Right lobe of liver (tissue), 6 donors: ENCODE measurements at regions not wholly inside any gene's neighbourhood (a gene's known extent, or its start where the extent isn't known, plus 50 kb on each side); places are given as distances from the start of the nearest gene placed in this dataset.

Experiments used
- ATAC-seq, 4 donors: fragments of 200-7000 bp; cut with Tn5 transposase; one replicate each; pipeline ENCODE4 v1.9.1; 2020; ENCODE audit warnings: mild to moderate bottlenecking in 4 of 4, moderate library complexity in 4 of 4
- DNase-seq, 3 donors: peaks; one replicate each; pipeline ENCODE4 v3.0.0-alpha.2; 2020
- H3K27ac ChIP-seq, 3 donors: fragments of 200-600 bp; one replicate each; pipeline ENCODE4 v1.8.0; 2022
- H3K27me3 ChIP-seq, 2 donors: fragments of 200-600 bp; one replicate each; pipeline ENCODE4 v1.8.0; 2022
- H3K36me3 ChIP-seq, 4 donors: fragments of 200-600 bp; sonication (generic) in 1 of 4; one replicate each; pipeline versions ENCODE4 v1.5.1 to v1.8.0; 2017 to 2022; ENCODE audit warnings: control low read depth in 1 of 4
- H3K4me1 ChIP-seq, 4 donors: fragments of 200-600 bp; sonication (generic) in 1 of 4; one replicate each; pipeline versions ENCODE4 v1.5.1 to v1.8.0; 2017 to 2022; ENCODE audit warnings: control low read depth in 1 of 4
- H3K4me3 ChIP-seq, 3 donors: fragments of 200-600 bp; one replicate each; pipeline ENCODE4 v1.8.0; 2022
- H3K9me3 ChIP-seq, 4 donors: fragments of 200-600 bp; sonication (generic) in 1 of 4; one replicate each; pipeline versions ENCODE4 v1.5.1 to v1.8.0; 2017 to 2022; ENCODE audit warnings: control low read depth in 1 of 4
- POLR2A ChIP-seq: fragments of 450-650 bp; IDR thresholded peaks from one replicate; pipeline ENCODE4 v1.6.1; 2017; ENCODE audit warnings: antibody characterized with exemption, mild to moderate bottlenecking
- WGBS: methylation state at CpG from one replicate; pipeline ENCODE4 v1.1.6; 2018; ENCODE audit warnings: low coverage, low lambda C conversion rate; ENCODE audit not compliant: insufficient coverage; ENCODE audit errors: missing lambda C conversion rate; 5-methylcytosine and 5-hydroxymethylcytosine counted together
- intact Hi-C, 2 donors: fragments of 100-400 bp; cut with DNase I; formaldehyde crosslinking; loops; one replicate each; pipeline versions ENCODE4 v1.11.2 to v1.14.1; 2022
- TF ChIP-seq, protein P1 (sequence below), 4 donors: fragments of 200-600 bp in 3 of 4; fragments of 450-650 bp in 1 of 4; IDR thresholded peaks; one replicate each; pipeline versions ENCODE4 v1.5.1 to v1.8.0; 2016 to 2022; ENCODE audit warnings: antibody characterized with exemption in 4 of 4, mild to moderate bottlenecking in 2 of 4
- donor health status: DM: no; HTN: yes; CAD: no.
- donor health status: DM: no; HTN: no; CAD: no.
- donor health status: DM: no; HTN: no; CAD: no.
- donor health status: DM: no; HTN: yes; CAD: no.
- donor health status: DM: no; HTN: yes; CAD: no.

GRCh38 chr7:81014908-81015307, 96.1 kb upstream of the SEMA3C start:
- Histone ChIP-seq H3K4me3 (no peak overlapping the region), H3K4me1 (no peaks in the 10 kb centered on the region), H3K9me3 (no peaks in the 10 kb centered on the region), H3K36me3 (no peaks in the 10 kb centered on the region), H3K27me3 (no peaks in the 10 kb centered on the region), H3K27ac (no peak overlapping the region)
- DNase-seq, result no peak
- intact Hi-C loops, result no loop called here
- WGBS, result 26% methylated on average over 1 of the region's 1 CpG
- TF ChIP-seq, protein P1, sequence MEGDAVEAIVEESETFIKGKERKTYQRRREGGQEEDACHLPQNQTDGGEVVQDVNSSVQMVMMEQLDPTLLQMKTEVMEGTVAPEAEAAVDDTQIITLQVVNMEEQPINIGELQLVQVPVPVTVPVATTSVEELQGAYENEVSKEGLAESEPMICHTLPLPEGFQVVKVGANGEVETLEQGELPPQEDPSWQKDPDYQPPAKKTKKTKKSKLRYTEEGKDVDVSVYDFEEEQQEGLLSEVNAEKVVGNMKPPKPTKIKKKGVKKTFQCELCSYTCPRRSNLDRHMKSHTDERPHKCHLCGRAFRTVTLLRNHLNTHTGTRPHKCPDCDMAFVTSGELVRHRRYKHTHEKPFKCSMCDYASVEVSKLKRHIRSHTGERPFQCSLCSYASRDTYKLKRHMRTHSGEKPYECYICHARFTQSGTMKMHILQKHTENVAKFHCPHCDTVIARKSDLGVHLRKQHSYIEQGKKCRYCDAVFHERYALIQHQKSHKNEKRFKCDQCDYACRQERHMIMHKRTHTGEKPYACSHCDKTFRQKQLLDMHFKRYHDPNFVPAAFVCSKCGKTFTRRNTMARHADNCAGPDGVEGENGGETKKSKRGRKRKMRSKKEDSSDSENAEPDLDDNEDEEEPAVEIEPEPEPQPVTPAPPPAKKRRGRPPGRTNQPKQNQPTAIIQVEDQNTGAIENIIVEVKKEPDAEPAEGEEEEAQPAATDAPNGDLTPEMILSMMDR (IDR thresholded peaks at IDR 0.05), result no peak
- TF ChIP-seq POLR2A, result no peak
- no peak for ATAC-seq

GRCh38 chr7:81014266-81014665, 95.4 kb upstream of the SEMA3C start:
- Histone ChIP-seq H3K27ac (no peak overlapping the region), H3K9me3 (no peaks in the 10 kb centered on the region), H3K27me3 (no peaks in the 10 kb centered on the region), H3K4me1 (no peaks in the 10 kb centered on the region), H3K4me3 (no peak overlapping the region), H3K36me3 (no peaks in the 10 kb centered on the region)
- 39% methylated on average over 2 of the region's 2 CpGs for WGBS
- ATAC-seq (no peak), DNase-seq (no peak)
- TF ChIP-seq POLR2A, result no peak
- TF ChIP-seq, protein P1 (IDR thresholded peaks at IDR 0.05), result no peak
- intact Hi-C loops, result no loop called here

GRCh38 chr7:81013083-81013817, 94.4 kb upstream of the SEMA3C start:
- ATAC-seq, result no peak
- WGBS, result 26% methylated on average over 2 of the region's 2 CpGs
- TF ChIP-seq POLR2A, result no peak
- TF ChIP-seq, protein P1 (IDR thresholded peaks at IDR 0.05), result no peak
- intact Hi-C loops, result no loop called here
- Histone ChIP-seq H3K36me3 (no peaks in the 10 kb centered on the region), H3K9me3 (no peaks in the 10 kb centered on the region), H3K4me1 (no peaks in the 10 kb centered on the region), H3K27ac (no peak overlapping the region), H3K27me3 (no peaks in the 10 kb centered on the region), H3K4me3 (no peak overlapping the region)
- no peak for DNase-seq

GRCh38 chr7:81008901-81009300, 90.0 kb upstream of the SEMA3C start:
- H3K36me3 ChIP-seq, result no peaks in the 10 kb centered on the region
- no peaks in the 10 kb centered on the region for H3K4me1 ChIP-seq
- no peaks in the 10 kb centered on the region for H3K27me3 ChIP-seq
- no peak overlapping the region for H3K4me3 ChIP-seq
- H3K27ac ChIP-seq, result no peak overlapping the region
- no peaks in the 10 kb centered on the region for H3K9me3 ChIP-seq
- intact Hi-C loops, result no loop called here
- WGBS, result 57% methylated on average over 4 of the region's 4 CpGs
- DNase-seq (no peak), ATAC-seq (no peak)
- TF ChIP-seq, protein P1 (IDR thresholded peaks at IDR 0.05), result no peak
- no peak for TF ChIP-seq POLR2A
